ENCODE measurements at regions not wholly inside any gene's neighbourhood (a gene's known extent, or its start where the extent isn't known, plus 50 kb on each side); places are given as distances from the start of the nearest gene placed in this dataset.

GRCh38 chr20:4322499-4322898, 73.4 kb upstream of the ADRA1D start:
- no peak overlapping the region for H3K4me3 ChIP-seq
- TF ChIP-seq SMAD5 (IDR thresholded peaks at IDR 0.05; ENCODE audit: low read depth) (no peak), ZNF207 (IDR thresholded peaks at IDR 0.05; ENCODE audit: borderline replicate concordance) (no peak), SUZ12 (IDR thresholded peaks at IDR 0.05; ENCODE audit: unreplicated experiment) (no peak), TCF7 (IDR thresholded peaks at IDR 0.05; ENCODE audit: borderline replicate concordance) (no peak), STAT1 (conservative IDR thresholded peaks at IDR 0.05) (no peak)

GRCh38 chr20:4320291-4320690, 71.2 kb upstream of the ADRA1D start:
- H3K27me3 ChIP-seq (replicated peaks in 1 of 2; ENCODE audit: control insufficient read depth in 2 of 2, insufficient read depth in 2 of 2, low read length in 1 of 2) = no peaks in the 10 kb centered on the region
- H3K9ac ChIP-seq (ENCODE audit: control insufficient read depth, insufficient read depth, low read length) = no peak overlapping the region
- DNase-seq (ENCODE audit: low read depth, low spot score) (no peak), FAIRE-seq (no peak), ATAC-seq (no peak)
- ChIA-PET SMC1A (ENCODE audit: uncharacterized antibody, unreplicated experiment) (interaction anchor here (0.6 kb wide), 1 partner anchor 325 kb away, joined by 3 read pairs; no protein-coding TSS in a partner anchor), RAD21 (ENCODE audit: unreplicated experiment) (no interaction called here), CTCF (no interaction called here), POLR2A (no interaction called here)
- H3K79me2 ChIP-seq (ENCODE audit: control insufficient read depth, insufficient read depth, low read length) = no peaks in the 10 kb centered on the region
- no peaks in the 10 kb centered on the region for H4K20me1 ChIP-seq (ENCODE audit: control insufficient read depth, insufficient read depth)
- no peak overlapping the region for H3K27ac ChIP-seq (ENCODE audit: control insufficient read depth, insufficient read depth)
- H3K36me3 ChIP-seq (ENCODE audit: control insufficient read depth in 2 of 2, insufficient read depth in 2 of 2, low read length in 1 of 2) = no peaks in the 10 kb centered on the region
- 20% methylated on average over 5 of the region's 5 CpGs for WGBS (ENCODE audit: insufficient coverage, insufficient replicate concordance, low lambda C conversion rate, missing lambda C conversion rate)
- no peaks in the 10 kb centered on the region for H3K4me1 ChIP-seq (ENCODE audit: control insufficient read depth, insufficient read depth, low read length)
- no peak overlapping the region for H3K4me2 ChIP-seq (ENCODE audit: control insufficient read depth, insufficient read depth)
- intact Hi-C loops (cut with micrococcal nuclease; ENCODE audit: unreplicated experiment) (no loop called here), in situ Hi-C loops (cut with MboI) (no loop called here)
- no TSS peak for BruUV-seq (replicated peaks)
- H3K4me3 ChIP-seq = no peak overlapping the region
- no peak overlapping the region for H2AFZ ChIP-seq (ENCODE audit: control insufficient read depth, low read depth, low read length)
- no peaks in the 10 kb centered on the region for H3K9me3 ChIP-seq (replicated peaks; ENCODE audit: control insufficient read depth, insufficient read depth, low read length)
- no peak for TF ChIP-seq POLR2AphosphoS2 (IDR thresholded peaks at IDR 0.05; ENCODE audit: low read depth, low read length)
- no peak for TF ChIP-seq CBX3 (IDR thresholded peaks at IDR 0.05; ENCODE audit: borderline replicate concordance, low read depth)
- no peak for TF ChIP-seq RFX5 (IDR thresholded peaks at IDR 0.05; ENCODE audit: low read depth, low read length)
- no peak for TF ChIP-seq BCLAF1 (IDR thresholded peaks at IDR 0.05)
- no peak for TF ChIP-seq PBX3 (IDR thresholded peaks at IDR 0.05; ENCODE audit: insufficient replicate concordance, low read depth, low read length)
- TF ChIP-seq ATF3 (IDR thresholded peaks at IDR 0.05; ENCODE audit: borderline replicate concordance, extremely low read depth, low read depth, low read length) = no peak

More at GRCh38 chr20:4322499-4322898, 73.4 kb upstream of the ADRA1D start:
- ATAC-seq (no peak), DNase-seq (ENCODE audit: low read depth, low spot score) (no peak), FAIRE-seq (no peak)
- CTCF ChIA-PET = no interaction called here
- SMC1A ChIA-PET (ENCODE audit: uncharacterized antibody, unreplicated experiment) = interaction anchor here (0.6 kb wide), 1 partner anchor 151 kb away, joined by 3 read pairs; no protein-coding TSS in a partner anchor
- WGBS (ENCODE audit: insufficient coverage, insufficient replicate concordance, low lambda C conversion rate, missing lambda C conversion rate) = 0% methylated on average over 1 of the region's 1 CpG
- Histone ChIP-seq H3K9ac (ENCODE audit: control insufficient read depth, insufficient read depth, low read length) (no peak overlapping the region), H3K36me3 (ENCODE audit: control insufficient read depth in 2 of 2, insufficient read depth in 2 of 2, low read length in 1 of 2) (no peaks in the 10 kb centered on the region), H3K79me2 (ENCODE audit: control insufficient read depth, insufficient read depth, low read length) (no peaks in the 10 kb centered on the region), H3K27me3 (replicated peaks in 1 of 2; ENCODE audit: control insufficient read depth in 2 of 2, insufficient read depth in 2 of 2, low read length in 1 of 2) (no peaks in the 10 kb centered on the region), H4K20me1 (ENCODE audit: control insufficient read depth, insufficient read depth) (no peaks in the 10 kb centered on the region), H3K27ac (ENCODE audit: control insufficient read depth, insufficient read depth) (no peak overlapping the region), H3K4me2 (ENCODE audit: control insufficient read depth, insufficient read depth) (no peak overlapping the region), H3K9me3 (replicated peaks; ENCODE audit: control insufficient read depth, insufficient read depth, low read length) (no peaks in the 10 kb centered on the region; the same call in 2 of the 3 replicates), H2AFZ (ENCODE audit: control insufficient read depth, low read depth, low read length) (no peak overlapping the region), H3K4me1 (ENCODE audit: control insufficient read depth, insufficient read depth, low read length) (no peaks in the 10 kb centered on the region)
- POLR2A ChIA-PET = no interaction called here
- no TSS peak for BruUV-seq (replicated peaks)
- intact Hi-C loops (cut with micrococcal nuclease; ENCODE audit: unreplicated experiment) (no loop called here), in situ Hi-C loops (cut with MboI) (no loop called here)
- RAD21 ChIA-PET (ENCODE audit: unreplicated experiment) = no interaction called here

Data from GM12878 (cell line).